Fibroblast of peridontal ligament (primary cell): ENCODE measurements at regions not wholly inside any gene's neighbourhood (a gene's known extent, or its start where the extent isn't known, plus 50 kb on each side); places are given as distances from the start of the nearest gene placed in this dataset.

Experiments used
- DNase-seq: peaks from one replicate; pipeline ENCODE4 v3.0.0-alpha.2; 2010; ENCODE audit errors: extremely low read depth

DNA sequence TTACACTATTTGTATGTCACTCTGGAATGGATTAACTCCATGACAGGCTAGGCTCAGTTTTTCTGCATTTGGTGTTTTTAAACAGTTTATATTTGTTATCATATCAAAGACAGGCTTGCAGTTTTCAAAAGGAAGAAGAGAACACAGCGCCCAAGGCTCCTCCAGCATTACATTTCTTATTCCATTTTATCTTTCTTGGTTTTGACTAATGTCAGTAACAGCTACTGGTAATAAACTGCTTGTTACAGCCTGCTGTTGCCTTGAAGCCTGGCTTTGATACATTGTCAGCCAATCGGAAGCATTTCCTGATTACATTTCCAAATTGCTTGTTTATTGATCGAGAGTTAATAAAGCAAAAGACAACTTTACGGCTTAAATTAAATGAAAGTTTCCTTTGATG lies 166.0 kb upstream of the MDFIC start:
- DNase-seq, result no peak

DNA sequence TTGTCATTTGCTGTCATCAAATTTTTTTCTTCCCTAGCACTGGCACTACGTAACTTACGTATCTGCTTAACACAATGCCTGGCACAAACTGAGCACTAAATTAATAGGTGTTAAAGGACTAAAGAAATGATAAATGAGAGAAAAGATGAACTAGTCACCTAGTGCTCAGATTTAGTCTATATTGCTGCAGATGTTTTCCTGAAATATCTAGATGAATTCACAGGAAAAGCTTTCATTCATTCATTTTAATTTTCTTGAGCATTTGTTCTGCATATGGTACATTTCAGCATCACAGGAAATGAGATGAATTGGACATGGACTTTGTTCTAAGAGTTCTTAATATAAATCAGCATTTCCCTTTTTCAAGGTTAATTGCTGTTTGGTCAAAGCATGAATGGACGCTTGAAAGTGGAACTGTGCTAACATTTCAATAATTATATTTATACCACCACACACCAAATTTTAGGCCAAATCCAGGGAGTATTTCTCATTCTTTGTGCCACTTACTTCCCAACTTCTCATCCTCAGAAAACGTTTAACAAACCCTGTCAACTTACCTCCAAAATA lies 163.2 kb upstream of the MDFIC start:
- DNase-seq, result no peak

DNA sequence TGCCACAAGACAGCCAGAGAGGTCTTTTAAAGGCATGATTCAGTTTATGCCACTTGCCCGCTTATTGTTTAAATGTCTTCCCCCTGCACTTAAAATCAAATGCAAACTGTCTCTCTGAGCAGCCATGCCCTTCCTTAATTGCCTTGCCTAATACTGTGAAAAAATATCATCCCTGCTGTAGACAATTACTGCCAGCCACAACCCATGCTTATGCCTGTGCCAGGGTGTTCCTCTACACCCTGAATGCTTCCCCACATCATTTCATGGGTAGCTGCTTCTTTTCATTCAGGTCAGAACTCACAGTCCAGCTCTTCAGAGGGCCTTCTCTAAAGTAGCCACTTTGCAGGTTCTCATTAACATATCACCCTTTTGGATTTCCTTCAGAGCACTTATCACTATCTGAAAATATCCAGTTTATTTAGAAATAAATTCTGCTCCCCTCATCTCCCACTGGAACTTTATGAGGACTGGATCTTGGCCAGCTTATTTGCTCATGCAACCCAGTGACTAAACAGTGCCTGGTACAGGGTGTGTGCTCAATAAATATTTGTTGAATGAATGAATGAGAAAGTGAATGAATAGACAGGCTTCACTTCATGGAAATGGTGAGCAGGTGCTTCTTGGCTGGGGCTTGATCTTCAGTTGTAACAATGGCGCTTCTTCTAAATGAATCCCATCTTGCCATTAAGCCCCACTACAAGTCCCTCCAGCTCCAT lies 162.4 kb upstream of the MDFIC start:
- DNase-seq, result peak; percentile 4

DNA sequence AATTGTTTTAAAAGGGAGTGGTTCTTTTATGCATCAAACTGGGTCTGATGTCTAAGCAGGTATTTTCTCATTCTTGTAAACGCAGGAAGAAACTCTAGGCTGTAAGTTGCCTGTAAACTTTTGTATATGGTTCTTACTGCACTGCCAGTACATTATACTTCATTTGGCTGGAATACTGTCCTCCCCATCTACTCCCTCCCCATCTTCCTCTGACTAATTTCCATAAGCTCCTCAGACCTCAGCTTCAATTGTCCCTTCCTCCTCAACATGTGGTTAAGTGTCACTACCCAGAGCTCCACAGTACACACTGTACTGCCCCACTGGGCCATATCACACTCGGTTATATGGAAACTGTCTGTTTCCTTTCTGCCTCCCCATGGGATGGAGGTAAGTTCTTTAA lies 161.4 kb upstream of the MDFIC start:
- DNase-seq, result no peak

DNA sequence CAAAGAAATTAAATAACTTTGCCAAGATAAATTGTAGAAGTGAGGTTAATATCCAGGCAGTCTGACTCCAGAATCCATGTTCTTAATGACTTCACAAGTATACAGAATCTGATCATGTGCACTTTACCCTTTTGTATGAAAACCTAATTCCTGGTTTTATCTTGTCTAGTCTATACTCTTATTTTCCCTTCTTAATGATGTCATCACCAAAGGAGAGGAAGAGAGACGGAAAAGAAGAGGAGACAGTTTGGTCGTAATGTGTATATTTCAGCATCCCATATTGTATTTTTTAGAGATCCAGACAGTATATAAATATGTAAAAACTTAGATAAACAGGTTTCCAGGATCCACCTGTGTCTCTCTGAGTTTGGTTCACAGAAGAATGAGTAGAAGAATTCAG lies 159.9 kb upstream of the MDFIC start:
- DNase-seq, result no peak

DNA sequence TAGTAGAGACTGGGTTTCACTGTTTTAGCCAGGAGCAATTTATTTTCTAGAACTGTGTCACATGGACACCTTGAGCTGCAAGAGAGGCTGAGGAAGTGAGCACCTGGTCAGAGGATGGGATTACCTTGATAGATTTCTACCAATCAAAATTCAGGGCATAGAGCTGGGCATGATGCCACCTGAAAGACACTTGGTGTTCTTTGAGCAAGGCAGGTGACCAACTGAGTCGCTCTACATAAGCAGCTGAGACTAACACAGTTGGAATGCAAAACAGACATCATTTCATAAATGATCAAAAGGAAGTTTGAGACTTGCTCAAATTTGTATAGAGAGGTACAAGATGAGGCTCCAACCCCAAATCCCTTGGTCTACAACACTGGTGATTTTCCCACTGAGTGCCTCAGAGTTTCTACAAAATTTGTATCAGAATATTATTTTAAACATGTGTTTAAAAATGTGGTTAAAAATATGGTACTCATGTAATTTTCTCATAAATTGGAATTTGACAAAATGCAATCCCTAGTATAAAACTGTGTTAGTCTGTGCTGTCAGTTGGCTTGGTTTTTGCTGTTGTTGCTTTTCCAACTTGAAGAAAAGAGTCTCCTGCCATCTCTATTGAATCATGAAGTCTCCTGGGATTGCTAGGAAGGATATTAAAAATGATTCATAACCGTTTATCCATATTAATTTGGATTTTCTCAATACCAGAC lies 156.4 kb upstream of the MDFIC start:
- no peak for DNase-seq

DNA sequence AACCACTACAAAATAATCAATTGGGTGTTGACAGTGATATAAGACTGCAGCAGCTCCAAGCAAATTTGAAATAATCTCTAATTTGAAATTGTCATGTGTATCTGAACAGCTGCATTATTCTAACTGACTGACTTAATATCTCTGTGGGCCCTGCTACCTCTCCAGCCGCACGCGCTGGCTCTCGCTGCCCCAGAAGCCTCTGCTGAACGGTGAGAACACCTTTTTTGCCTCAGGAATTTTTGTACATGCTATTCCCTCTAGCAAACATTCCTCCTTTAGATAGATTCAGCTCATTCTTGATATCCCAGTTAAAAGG lies 155.9 kb upstream of the MDFIC start:
- DNase-seq, result no peak

DNA sequence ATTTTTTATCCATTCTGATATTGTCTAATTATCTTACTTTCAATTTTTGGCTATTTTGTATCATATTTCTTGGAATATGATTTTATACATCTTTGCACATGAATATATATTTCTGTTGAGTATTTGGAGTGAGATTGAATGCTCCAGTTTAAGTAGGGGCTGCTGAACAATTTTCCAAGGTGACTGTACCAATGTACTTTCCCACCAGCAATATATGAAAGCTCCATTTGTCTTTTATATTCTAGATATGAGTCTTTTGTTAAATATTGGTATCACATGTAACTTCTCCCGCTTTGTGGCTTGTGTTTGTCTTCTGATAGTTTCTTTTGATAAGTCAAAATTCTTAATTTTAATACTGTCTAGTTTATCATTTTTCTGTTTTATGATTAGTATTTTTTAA lies 144.6 kb upstream of the MDFIC start:
- DNase-seq, result no peak

DNA sequence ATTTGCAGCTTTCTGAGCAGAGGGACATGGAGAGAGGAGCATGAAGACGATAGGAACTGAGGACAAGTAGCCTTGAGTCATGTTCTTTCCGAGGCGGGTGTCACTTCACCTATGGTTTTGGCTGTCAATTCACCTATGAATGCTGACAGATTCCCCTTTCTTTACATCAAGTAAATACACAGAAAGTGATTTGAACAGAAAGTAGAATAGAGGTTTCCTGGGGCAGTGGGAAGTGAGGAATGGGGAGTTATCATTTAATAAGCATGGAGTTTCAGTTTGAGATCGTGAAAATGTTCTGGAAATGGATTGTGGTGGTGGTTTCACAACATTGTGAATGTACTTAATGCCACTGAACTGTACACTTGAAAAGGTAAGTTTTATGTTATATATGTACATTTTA lies 138.4 kb upstream of the MDFIC start:
- no peak for DNase-seq

DNA sequence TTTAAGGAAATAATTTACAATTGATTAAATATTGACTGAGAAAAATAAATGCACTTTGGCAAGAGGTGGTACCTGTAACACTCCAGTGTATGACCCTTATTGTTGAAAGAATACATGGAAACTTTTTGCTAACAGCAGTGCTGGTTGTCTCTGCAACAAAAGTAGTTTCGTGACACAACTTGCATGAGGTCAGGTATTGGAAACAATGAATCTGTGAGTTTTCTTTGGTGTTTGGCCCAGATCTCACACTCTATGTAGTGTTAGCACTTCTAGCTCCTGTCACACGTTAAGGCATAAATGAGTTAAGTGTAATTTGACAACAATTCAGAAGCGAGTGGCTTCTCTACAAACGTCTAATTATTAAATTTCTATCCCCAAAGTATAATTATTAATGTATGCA lies 137.7 kb upstream of the MDFIC start:
- no peak for DNase-seq

DNA sequence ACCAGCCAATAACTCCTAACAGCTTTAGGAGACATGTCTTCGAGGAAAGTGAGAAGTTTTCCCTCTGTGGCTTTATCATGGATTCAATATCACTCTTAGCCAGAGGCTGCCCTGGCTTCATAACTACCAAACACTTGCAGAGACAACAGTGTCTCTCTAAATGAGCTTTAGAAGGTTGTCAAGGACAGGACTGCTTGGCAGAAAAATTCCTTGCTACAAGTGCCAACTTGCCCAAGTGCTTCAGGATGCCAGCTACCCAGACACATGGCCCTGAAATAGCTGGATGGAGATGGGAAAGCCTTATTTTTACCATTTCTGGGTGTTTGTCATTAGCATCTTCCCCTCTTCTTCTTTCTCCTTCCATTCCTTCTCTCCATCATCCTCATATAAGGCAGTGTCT lies 137.1 kb upstream of the MDFIC start:
- no peak for DNase-seq

DNA sequence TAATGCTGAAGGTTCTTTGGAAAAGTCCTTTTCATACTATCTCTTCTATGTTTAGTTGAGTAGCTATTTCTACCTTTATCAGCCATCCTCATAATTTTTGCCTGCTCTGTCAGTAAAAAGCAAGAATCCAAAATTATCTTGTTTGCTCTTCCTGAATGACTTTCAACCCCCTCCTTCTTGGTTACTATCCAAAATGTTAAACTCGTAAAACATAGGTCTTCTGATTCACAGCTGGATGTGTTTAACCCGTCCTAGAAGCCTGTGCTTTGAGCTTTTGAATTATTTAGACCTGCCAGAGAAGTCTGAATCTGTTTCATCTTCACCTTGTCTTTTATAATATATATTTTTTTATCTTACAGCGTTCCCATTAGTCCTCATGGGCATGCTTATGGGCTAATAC lies 136.4 kb upstream of the MDFIC start:
- DNase-seq, result no peak

DNA sequence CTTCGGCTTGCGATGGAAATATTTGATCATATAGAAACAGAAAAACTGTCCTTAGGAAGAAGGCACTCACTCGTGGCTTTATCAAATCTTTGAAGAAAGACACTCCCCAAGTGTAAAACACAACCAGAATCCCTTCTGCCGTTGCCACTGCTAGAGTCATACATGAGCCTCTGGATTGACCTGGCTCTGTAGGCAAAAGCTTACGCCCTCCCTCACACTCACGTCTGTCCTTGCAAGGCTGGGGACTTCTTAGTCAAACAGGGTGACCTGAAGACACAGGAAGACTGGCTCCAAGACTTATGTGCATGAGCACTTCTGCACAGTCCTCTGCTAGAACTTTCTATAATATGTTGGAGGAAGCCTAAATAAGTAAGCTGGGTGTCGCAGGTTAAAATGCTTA lies 135.4 kb upstream of the MDFIC start:
- DNase-seq, result no peak

DNA sequence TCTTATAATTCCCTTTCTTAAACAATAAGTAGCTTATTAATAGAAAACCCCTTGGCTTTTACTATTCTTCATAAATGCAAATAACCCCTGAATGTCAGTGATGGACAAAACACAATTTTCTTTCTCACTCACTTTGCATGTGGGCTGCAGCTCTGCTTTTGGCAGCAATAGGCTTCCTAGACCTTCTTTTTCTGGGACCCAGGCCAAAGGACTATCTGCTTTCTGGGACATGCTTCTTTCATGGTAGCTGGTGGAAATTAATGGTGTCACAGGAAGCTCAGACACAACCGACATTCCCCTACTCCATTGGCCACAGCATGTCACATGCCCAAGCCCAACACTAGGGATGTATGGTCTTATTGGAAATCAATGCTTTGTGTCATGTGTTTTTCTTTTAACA lies 134.3 kb upstream of the MDFIC start:
- DNase-seq, result no peak

DNA sequence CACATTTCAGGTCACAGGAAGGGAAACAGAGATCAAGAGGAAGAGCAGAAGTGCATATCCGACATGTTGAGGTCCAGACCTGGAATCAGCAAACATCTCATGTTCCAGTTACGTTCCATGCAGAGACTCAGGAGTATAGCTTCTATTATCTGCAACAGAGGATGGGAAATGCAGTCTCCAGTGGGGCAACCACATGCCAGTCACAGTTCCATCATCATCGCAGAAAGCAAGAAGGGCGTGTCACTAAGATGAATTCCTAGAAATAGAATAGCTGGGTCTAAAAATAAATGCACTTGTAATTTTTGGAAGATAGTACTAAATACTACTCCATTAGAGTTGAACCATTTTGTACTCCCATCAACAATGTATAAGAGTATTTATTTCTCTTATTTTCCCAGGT lies 133.2 kb upstream of the MDFIC start:
- no peak for DNase-seq

DNA sequence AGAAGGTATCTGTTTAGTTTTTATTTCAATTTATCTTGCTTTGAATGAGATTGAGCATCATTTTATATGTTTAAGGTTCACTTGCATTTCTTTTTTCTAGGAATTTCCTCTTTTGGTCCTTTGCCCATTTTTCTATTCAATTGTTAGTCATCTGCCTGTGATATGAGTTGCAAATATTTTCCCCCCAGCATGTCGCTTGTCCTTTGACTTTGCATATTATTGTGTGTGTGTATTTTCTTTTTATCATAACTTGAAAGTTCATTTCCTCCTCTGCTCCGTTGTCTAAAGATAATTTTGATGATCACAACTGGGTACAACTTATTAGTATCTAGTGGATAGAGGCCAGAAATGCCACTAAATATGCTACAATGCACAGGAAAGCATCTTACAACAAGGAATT lies 132.7 kb upstream of the MDFIC start:
- DNase-seq, result peak; percentile 31

DNA sequence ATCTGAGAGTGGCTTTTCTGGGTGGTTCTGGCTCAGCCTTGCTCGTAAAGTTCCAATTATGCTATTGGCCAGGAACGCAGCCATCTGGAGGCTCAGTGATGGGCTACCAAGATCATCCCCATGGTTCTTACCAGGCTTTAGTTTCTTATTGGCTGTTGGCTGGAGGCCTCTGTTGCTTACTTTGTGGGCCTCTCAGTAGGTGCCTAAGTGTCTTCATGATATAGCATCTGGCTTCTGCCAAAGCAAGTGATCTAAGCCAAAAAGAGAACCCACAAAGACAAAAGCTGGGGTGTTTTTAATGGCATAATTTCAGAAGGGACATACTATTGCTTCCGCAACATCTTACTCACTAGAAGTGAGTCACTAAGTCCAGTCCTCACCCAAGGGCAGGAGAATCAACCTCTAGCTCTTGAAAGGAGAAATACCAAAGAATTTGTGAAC lies 132.0 kb upstream of the MDFIC start:
- peak; percentile 84 for DNase-seq

DNA sequence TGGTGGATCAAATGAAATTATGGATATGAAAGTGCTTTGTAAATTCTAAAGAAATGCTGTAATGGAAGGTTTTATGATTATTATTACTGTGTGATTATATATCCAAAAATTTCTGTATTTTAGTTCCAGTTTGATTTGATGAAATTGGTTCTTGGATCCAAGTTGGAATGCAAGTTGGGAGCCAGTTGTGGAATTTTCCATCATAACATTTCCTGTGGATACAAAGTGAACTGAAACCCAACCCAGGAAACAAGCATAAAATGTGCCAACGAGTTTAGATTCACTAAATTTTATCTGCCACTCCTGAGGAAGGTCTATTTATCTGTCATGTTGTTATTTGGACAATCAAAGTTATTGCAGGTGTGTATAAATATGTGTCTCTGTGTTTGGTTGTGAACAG lies 131.4 kb upstream of the MDFIC start:
- DNase-seq, result peak; percentile 64

DNA sequence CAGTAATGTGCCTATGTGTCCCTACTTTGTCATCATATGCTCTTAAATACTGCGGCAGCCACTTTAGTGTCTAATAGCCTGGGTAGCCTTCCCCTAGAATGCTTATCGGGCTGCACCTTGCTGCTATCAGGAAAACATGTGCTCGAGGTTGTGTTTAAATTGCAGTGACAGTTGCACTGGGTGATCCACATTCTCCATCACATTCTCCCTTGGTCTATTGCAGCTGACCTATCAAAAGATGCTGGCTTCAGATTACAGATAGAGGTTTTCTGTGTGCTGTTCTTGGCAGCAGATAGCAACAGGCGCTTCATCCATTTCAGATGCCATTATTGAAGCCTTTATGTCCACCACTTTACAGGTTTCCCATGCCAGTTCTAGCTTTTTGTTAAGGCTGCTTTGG lies 130.1 kb upstream of the MDFIC start:
- DNase-seq, result peak; percentile 15

DNA sequence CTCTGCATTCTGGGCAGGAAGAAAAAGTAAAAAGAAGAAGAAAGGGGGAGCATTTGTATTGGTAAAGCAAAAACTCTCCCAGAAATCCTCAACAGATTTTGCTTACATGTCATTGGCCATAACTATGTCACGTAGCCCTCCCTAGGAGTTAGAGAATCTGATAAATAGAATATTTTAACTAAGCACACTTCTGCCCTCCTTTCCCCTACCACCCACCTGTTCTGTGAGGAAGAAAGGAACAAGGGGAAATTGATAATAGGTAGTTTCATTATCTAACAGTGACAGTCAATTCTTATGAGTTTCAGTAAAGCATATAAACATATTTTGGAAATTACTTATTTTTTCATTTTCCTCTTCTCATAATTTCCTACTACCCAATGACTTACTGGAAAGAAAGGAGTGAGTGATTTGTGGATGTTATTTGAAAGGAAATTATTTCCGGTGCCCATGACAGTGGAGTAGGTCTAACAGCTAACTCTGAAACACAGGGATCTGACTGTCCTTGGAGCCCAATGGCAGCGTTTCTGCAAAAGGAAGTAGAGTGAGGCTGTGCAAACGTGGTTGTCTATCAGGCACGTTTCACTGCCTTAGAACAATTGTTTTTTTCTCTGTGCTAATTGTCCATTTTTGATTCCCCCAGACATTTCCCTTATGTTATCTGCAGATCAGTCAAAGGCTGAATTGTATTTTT lies 128.6 kb upstream of the MDFIC start:
- DNase-seq, result no peak

DNA sequence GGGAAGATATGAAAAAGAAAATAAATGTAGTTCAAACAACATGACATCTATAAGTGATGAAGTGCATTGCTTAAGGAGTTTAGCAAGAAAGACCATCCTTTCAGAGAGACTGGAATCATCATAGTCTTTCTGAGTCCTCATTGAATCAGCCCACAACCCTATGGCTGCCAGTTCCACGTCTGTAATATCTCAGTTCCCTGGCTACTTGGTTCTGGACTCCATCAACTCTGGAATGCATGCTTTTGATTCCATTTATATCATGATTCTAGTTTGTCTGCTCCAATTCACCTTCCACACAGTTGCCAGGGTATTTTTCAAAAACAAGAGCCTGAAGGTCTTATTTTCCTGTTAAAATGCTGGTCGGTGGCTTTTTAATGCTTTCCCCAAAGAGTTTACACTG lies 126.4 kb upstream of the MDFIC start:
- DNase-seq, result no peak

DNA sequence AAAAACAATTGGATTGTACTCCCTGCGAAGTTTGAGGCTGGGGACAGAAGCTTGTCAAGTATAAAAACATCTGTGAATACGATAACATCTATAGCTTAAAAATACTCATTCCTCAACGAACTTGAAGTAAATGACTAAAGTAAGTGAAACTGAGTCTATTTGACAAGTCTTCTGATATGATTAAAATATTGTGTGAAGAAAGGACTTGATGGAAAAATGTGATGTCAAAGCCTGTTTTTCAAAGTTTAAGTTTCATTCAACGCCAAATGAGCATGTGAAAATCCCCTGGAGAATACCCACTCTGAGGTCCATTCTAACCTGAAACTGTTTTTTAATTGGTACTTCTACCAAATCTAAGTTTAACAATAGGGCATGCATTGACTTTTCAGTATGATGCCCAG lies 122.3 kb upstream of the MDFIC start:
- no peak for DNase-seq

DNA sequence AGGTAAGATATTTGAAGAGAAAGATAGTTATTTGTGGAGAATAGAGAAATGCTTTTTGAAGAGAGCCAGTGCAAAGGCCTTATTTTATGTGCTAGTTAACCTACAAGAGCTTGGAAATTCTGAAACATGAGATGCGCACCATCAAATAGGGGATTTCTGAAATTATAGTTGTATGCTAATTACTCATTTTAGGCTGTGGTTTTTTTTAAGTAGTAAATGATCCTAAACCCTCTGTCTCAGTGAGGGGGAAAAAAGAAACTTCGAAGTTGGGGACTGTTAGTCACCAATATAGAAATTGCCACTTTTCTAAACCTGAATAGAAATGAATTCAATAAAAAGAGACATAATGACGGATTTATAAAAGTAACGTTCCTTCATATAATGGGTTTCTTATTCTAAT lies 119.3 kb upstream of the MDFIC start:
- DNase-seq, result no peak
